ENCODE measurements at regions not wholly inside any gene's neighbourhood (a gene's known extent, or its start where the extent isn't known, plus 50 kb on each side); places are given as distances from the start of the nearest gene placed in this dataset.

GRCh38 chr14:86442135-86442534 is 912.2 kb downstream of the FLRT2 start:
- TF ChIP-seq CTCF (IDR thresholded peaks at IDR 0.05; ENCODE audit: insufficient read depth, low read depth, low read length) (no peak), EZH2 (IDR thresholded peaks at IDR 0.05; ENCODE audit: insufficient read depth, low read length) (no peak)
